Neural cell (in vitro differentiated cells): ENCODE measurements at regions not wholly inside any gene's neighbourhood (a gene's known extent, or its start where the extent isn't known, plus 50 kb on each side); places are given as distances from the start of the nearest gene placed in this dataset.
"Not testable (repeated sequence)": the region's sequence is repeated elsewhere in the genome, so short reads cannot be mapped to it uniquely, and the experiment has no call there.

Experiments used
- CTCF ChIP-seq: fragments of 450-650 bp; IDR thresholded peaks from 2 replicates; pipeline ENCODE4 v1.5.1; 2014; ENCODE audit warnings: antibody characterized with exemption, mild to moderate bottlenecking, moderate library complexity; ENCODE audit not compliant: poor library complexity, severe bottlenecking
- EP300 ChIP-seq: fragments of 450-650 bp; conservative IDR thresholded peaks from 2 replicates; pipeline ENCODE4 v1.6.1; 2014; ENCODE audit warnings: antibody characterized with exemption, mild to moderate bottlenecking, moderate library complexity; ENCODE audit not compliant: poor library complexity, severe bottlenecking
- RAD21 ChIP-seq: fragments of 450-650 bp; conservative IDR thresholded peaks from 2 replicates; pipeline ENCODE4 v1.6.1; 2014; ENCODE audit warnings: antibody characterized with exemption, mild to moderate bottlenecking, moderate library complexity
- REST ChIP-seq: IDR thresholded peaks from 2 replicates; pipeline ENCODE4 v1.6.1; 2012; ENCODE audit warnings: borderline replicate concordance

- TF ChIP-seq CTCF, REST, RAD21, EP300: not testable (repeated sequence)
These were observed 55.8 kb upstream of the IRX2 start for GRCh38 chr5:2807244-2807643.
